ENCODE measurements at regions not wholly inside any gene's neighbourhood (a gene's known extent, or its start where the extent isn't known, plus 50 kb on each side); places are given as distances from the start of the nearest gene placed in this dataset.

GRCh38 chr4:152102436-152103000 is 341.7 kb upstream of the GATB start:
- ATAC-seq (replicated peaks), result no peak
- Mint-ChIP-seq H3K36me3 (peaks cover 1 to 13% of the 10 kb centered on the region in 2 donors), H3K27ac (no peak overlapping the region)

DNA sequence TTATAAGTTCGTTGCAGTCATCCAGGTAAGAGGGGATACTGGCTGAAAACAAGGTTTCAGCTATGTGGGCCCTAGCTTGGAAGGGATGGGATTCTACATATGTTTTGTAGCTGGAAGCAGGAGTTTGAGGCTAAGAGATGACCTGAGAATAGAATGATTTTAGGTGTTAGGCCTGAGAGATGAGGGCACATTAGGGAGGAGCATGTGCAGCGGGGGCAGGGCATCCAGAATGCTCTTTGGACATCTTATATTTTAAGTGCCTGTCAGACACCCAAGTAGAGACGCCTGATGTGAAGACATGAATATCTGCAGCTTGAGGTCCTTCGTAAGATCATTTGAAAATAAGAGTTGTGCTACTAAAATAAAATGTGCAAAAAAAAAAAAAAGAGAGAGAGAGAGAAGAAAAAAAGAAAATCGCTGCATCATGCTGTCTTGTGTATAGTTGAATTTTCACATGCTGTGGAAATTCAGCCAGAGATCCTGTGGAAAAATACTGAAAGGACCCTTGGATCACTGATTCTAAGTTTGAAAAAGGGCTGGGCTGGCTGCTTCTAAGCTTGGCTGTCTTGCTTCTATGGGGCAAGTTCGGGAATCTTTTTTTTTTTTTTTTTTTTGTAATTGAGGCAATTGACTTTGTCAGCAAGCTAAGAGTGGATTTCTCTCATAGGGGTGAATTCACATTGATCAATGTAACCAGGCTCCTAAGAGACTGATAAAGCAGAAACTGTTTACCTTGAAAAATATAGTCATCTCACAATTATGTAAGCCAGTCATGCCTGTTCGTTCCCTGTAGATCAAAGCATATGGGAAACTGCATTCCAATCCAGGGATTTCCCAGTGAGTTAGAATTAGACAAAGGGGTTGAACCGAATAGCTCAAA is 341.0 kb upstream of the GATB start:
- Mint-ChIP-seq H3K27ac (no peak overlapping the region), H3K9me3 (peaks cover 6 to 8% of the 10 kb centered on the region in 2 donors), H3K36me3 (peaks cover 1 to 13% of the 10 kb centered on the region in 2 donors), H3K4me1 (peaks cover 31 to 53% of the 10 kb centered on the region in 2 donors), H3K27me3 (peaks cover 0 to 14% of the 10 kb centered on the region in 2 donors), H3K4me3 (no peak overlapping the region)
- ATAC-seq (replicated peaks) (no peak), DNase-seq (no peak)

More at GRCh38 chr4:152102436-152103000, 341.7 kb upstream of the GATB start:
- H3K27me3 Mint-ChIP-seq, result peaks cover 0 to 14% of the 10 kb centered on the region in 2 donors
- peaks cover 5 to 8% of the 10 kb centered on the region in 2 donors for H3K9me3 Mint-ChIP-seq
- no peak overlapping the region for H3K4me3 Mint-ChIP-seq
- no peak for DNase-seq
- H3K4me1 Mint-ChIP-seq, result peaks cover 31 to 53% of the 10 kb centered on the region in 2 donors

GRCh38 chr4:152100379-152101201 is 339.8 kb upstream of the GATB start:
- Mint-ChIP-seq H3K9me3 (peaks cover 6 to 8% of the 10 kb centered on the region in 2 donors), H3K27ac (peak overlapping the region; percentile 70), H3K27me3 (peaks cover 0 to 5% of the 10 kb centered on the region in 2 donors), H3K36me3 (peaks cover 1 to 13% of the 10 kb centered on the region in 2 donors), H3K4me3 (peak overlapping the region; percentile 14 to 46), H3K4me1 (peaks cover 31 to 53% of the 10 kb centered on the region in 2 donors)
- DNase-seq (no peak), ATAC-seq (replicated peaks) (peak; percentile 71 to 72)

DNA sequence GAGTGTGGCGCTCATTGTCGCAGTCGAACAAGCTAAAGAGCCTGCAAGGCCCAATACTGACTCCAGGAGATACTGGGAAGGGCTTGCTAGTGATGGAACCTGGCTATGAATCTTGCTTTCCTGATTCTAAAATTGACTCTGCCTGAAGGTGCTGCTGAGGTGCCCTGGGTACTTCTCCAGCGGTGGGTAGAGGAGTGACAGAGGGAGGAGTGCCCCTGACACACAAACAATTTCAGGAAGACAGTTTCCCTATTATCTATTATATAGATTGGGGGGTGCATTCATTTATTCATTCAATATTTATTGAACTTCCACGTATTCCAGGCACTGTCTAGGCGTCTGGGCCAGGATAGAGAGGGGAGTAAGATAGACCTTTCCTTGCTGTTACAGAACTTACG is 339.2 kb upstream of the GATB start:
- ATAC-seq (replicated peaks), result no peak
- Mint-ChIP-seq H3K9me3 (peaks cover 6 to 8% of the 10 kb centered on the region in 2 donors), H3K4me3 (peak overlapping the region in 1 of 2 donors; percentile 14), H3K27ac (peak overlapping the region; percentile 68), H3K4me1 (peaks cover 28 to 50% of the 10 kb centered on the region in 2 donors), H3K36me3 (peaks cover 1 to 13% of the 10 kb centered on the region in 2 donors), H3K27me3 (peaks cover 0 to 1% of the 10 kb centered on the region in 2 donors)
- no peak for DNase-seq

- ATAC-seq (replicated peaks) (no peak), DNase-seq (no peak)
- peaks cover 26 to 45% of the 10 kb centered on the region in 2 donors for H3K4me1 Mint-ChIP-seq
- H3K27ac Mint-ChIP-seq, result no peak overlapping the region
- no peaks in the 10 kb centered on the region for H3K27me3 Mint-ChIP-seq
- peaks cover 6 to 8% of the 10 kb centered on the region in 2 donors for H3K9me3 Mint-ChIP-seq
- peaks cover 1 to 13% of the 10 kb centered on the region in 2 donors for H3K36me3 Mint-ChIP-seq
- no peak overlapping the region for H3K4me3 Mint-ChIP-seq
Measured at GRCh38 chr4:152099555-152099954, 338.7 kb upstream of the GATB start.

- peaks cover 26 to 43% of the 10 kb centered on the region in 2 donors for H3K4me1 Mint-ChIP-seq
- no peak overlapping the region for H3K27ac Mint-ChIP-seq
- H3K36me3 Mint-ChIP-seq, result peaks cover 1 to 13% of the 10 kb centered on the region in 2 donors
- ATAC-seq (replicated peaks) (no peak), DNase-seq (no peak)
- H3K9me3 Mint-ChIP-seq, result peaks cover 8% of the 10 kb centered on the region in 2 donors
- H3K4me3 Mint-ChIP-seq, result no peak overlapping the region
- H3K27me3 Mint-ChIP-seq, result no peaks in the 10 kb centered on the region
Measured at GRCh38 chr4:152099061-152099425, 338.2 kb upstream of the GATB start.

GRCh38 chr4:152098365-152099060 is 337.7 kb upstream of the GATB start:
- H3K4me3 Mint-ChIP-seq, result no peak overlapping the region
- peaks cover 1 to 13% of the 10 kb centered on the region in 2 donors for H3K36me3 Mint-ChIP-seq
- H3K27ac Mint-ChIP-seq, result no peak overlapping the region
- no peak for DNase-seq
- H3K27me3 Mint-ChIP-seq, result no peaks in the 10 kb centered on the region
- peaks cover 26 to 38% of the 10 kb centered on the region in 2 donors for H3K4me1 Mint-ChIP-seq
- peaks cover 8% of the 10 kb centered on the region in 2 donors for H3K9me3 Mint-ChIP-seq
- ATAC-seq (replicated peaks), result no peak

DNA sequence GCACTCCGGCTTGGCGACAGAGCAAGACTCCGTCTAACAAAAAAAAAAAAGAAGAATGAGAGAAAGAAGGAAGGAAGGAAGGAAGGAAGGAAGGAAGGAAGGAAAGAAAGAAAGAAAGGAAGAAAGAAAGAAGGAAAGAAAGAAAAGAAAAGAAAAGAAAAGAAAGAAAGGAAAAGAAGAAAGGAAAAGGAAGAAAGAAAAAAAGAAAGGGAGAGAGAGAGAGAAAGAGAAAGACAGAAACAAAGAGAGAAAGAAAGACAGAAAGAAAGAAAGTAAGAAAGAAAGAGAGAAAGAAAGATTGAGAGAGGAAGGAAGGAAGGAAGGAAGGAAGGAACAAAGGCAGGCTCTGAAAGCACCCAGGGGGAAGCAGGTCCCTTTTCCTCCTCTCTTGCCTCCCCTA is 336.6 kb upstream of the GATB start:
- Mint-ChIP-seq H3K4me3 (no peak overlapping the region), H3K4me1 (peaks cover 26 to 33% of the 10 kb centered on the region in 2 donors), H3K9me3 (peaks cover 8% of the 10 kb centered on the region in 2 donors), H3K27ac (no peak overlapping the region), H3K27me3 (no peaks in the 10 kb centered on the region), H3K36me3 (peaks cover 1 to 13% of the 10 kb centered on the region in 2 donors)
- ATAC-seq (replicated peaks) (no peak), DNase-seq (no peak)

DNA sequence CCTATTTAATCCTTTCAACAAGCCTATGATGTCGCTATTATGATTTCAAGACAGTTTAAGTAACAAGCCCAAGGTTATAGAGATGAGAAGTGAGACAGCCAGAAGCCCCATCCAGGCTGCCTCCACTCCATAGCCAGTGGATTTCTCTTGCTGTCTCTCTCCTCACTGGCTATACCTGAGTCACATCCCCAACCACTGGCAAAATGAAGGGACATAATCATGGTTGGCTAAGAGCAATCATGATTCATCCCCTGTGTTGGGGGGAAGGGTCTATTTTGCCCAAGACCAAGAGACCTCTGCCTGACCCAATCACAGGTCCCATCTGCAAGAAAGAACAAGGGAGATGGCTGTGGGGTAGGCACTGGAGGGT is 334.9 kb upstream of the GATB start:
- peaks cover 4 to 6% of the 10 kb centered on the region in 2 donors for H3K9me3 Mint-ChIP-seq
- peaks cover 0 to 9% of the 10 kb centered on the region in 2 donors for H3K36me3 Mint-ChIP-seq
- ATAC-seq (replicated peaks), result no peak
- no peak for DNase-seq
- H3K27ac Mint-ChIP-seq, result no peak overlapping the region
- H3K4me3 Mint-ChIP-seq, result no peak overlapping the region
- H3K27me3 Mint-ChIP-seq, result no peaks in the 10 kb centered on the region
- H3K4me1 Mint-ChIP-seq, result peaks cover 17 to 20% of the 10 kb centered on the region in 2 donors

GRCh38 chr4:152094970-152095700 is 334.3 kb upstream of the GATB start:
- no peak overlapping the region for H3K4me3 Mint-ChIP-seq
- ATAC-seq (replicated peaks) (no peak), DNase-seq (no peak)
- H3K4me1 Mint-ChIP-seq, result peaks cover 13 to 14% of the 10 kb centered on the region in 2 donors
- peaks cover 0 to 4% of the 10 kb centered on the region in 2 donors for H3K36me3 Mint-ChIP-seq
- no peaks in the 10 kb centered on the region for H3K27me3 Mint-ChIP-seq
- no peak overlapping the region for H3K27ac Mint-ChIP-seq
- peaks cover 0 to 3% of the 10 kb centered on the region in 2 donors for H3K9me3 Mint-ChIP-seq

GRCh38 chr4:152091405-152091804 is 330.6 kb upstream of the GATB start:
- H3K27me3 Mint-ChIP-seq, result no peaks in the 10 kb centered on the region
- peaks cover 0 to 3% of the 10 kb centered on the region in 2 donors for H3K9me3 Mint-ChIP-seq
- peaks cover 0 to 2% of the 10 kb centered on the region in 2 donors for H3K4me1 Mint-ChIP-seq
- DNase-seq (no peak), ATAC-seq (replicated peaks) (no peak)
- no peak overlapping the region for H3K27ac Mint-ChIP-seq
- no peak overlapping the region for H3K4me3 Mint-ChIP-seq
- no peaks in the 10 kb centered on the region for H3K36me3 Mint-ChIP-seq

- ATAC-seq (replicated peaks) (peak; percentile 39 to 84), DNase-seq (no peak)
- H3K36me3 Mint-ChIP-seq, result no peaks in the 10 kb centered on the region
- no peak overlapping the region for H3K4me3 Mint-ChIP-seq
- H3K4me1 Mint-ChIP-seq, result peaks cover 0 to 2% of the 10 kb centered on the region in 2 donors
- peaks cover 0 to 3% of the 10 kb centered on the region in 2 donors for H3K9me3 Mint-ChIP-seq
- H3K27ac Mint-ChIP-seq, result no peak overlapping the region
- no peaks in the 10 kb centered on the region for H3K27me3 Mint-ChIP-seq
Measured at GRCh38 chr4:152090543-152090942, 329.7 kb upstream of the GATB start.

DNA sequence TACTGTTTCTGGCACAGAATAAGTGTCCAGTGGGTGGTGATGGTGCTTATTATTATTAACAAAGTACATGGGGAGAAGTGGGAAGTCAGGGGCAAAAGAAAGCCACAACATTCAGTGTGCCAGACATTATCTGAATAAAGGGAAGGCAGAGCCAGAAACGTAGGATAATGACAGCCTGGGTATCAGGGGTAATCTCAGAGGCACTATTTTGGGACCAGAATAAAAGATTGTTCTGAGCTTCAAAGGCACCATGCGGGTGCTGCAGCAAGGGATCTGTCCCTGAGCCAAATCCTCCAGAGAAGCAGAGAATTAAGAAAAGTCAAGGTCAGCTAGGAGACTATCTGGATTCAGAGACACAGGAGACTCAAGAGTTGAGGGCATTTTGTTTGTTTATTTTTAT is 328.8 kb upstream of the GATB start:
- ATAC-seq (replicated peaks) (no peak), DNase-seq (no peak)
- H3K36me3 Mint-ChIP-seq, result no peaks in the 10 kb centered on the region
- no peak overlapping the region for H3K27ac Mint-ChIP-seq
- no peak overlapping the region for H3K4me3 Mint-ChIP-seq
- H3K4me1 Mint-ChIP-seq, result peaks cover 0 to 2% of the 10 kb centered on the region in 2 donors
- peaks cover 0 to 3% of the 10 kb centered on the region in 2 donors for H3K9me3 Mint-ChIP-seq
- H3K27me3 Mint-ChIP-seq, result no peaks in the 10 kb centered on the region

All from stimulated activated naive B cell treated with anti-CD40 and anti-IgM and Interleukin-4, amounts not matched to agents 10 μg/mL and 1 μg/mL and 100 μg/mL, for 72 hours (primary cell).